SK-N-SH treated with all-trans-retinoic acid at 6 μM for 48 hours (cell line): ENCODE measurements at regions not wholly inside any gene's neighbourhood (a gene's known extent, or its start where the extent isn't known, plus 50 kb on each side); places are given as distances from the start of the nearest gene placed in this dataset.

Experiments used
- ATAC-seq: fragments of 200-7000 bp; cut with Tn5 transposase; 3 replicates; pipeline ENCODE4 v1.9.1; 2020; ENCODE audit warnings: mild to moderate bottlenecking, moderate library complexity
- ARNTL ChIP-seq: fragments of 450-650 bp; formaldehyde crosslinking; IDR thresholded peaks from 2 replicates; pipeline ENCODE4 v1.5.0; 2020; ENCODE audit warnings: low read depth, mild to moderate bottlenecking, moderate library complexity, borderline replicate concordance
- BACH2 ChIP-seq: fragments of 250-450 bp; sonication (Bioruptor Pico); IDR thresholded peaks from 2 replicates; pipeline ENCODE4 v1.9.0; 2021; ENCODE audit warnings: mild to moderate bottlenecking, borderline replicate concordance
- CSDC2 ChIP-seq: fragments of 250-450 bp; sonication (Bioruptor Pico); IDR thresholded peaks from 2 replicates; pipeline ENCODE4 v1.5.0; 2020; ENCODE audit warnings: mild to moderate bottlenecking, moderate library complexity
- ESRRG ChIP-seq: fragments of 250-450 bp; sonication (Bioruptor Pico); IDR thresholded peaks from 2 replicates; pipeline ENCODE4 v1.6.1; 2021; ENCODE audit warnings: mild to moderate bottlenecking
- GLIS3 ChIP-seq: fragments of 250-450 bp; sonication (Bioruptor Pico); IDR thresholded peaks from 2 replicates; pipeline ENCODE4 v1.5.0; 2020; ENCODE audit warnings: mild to moderate bottlenecking, moderate library complexity
- ISL1 ChIP-seq: fragments of 250-450 bp; sonication (Bioruptor Pico); IDR thresholded peaks from 2 replicates; pipeline ENCODE4 v2.1.2; 2022; ENCODE audit warnings: mild to moderate bottlenecking, moderate library complexity
- OSR1 ChIP-seq: fragments of 250-450 bp; sonication (Bioruptor Pico); IDR thresholded peaks from 2 replicates; pipeline ENCODE4 v1.8.0; 2022; ENCODE audit warnings: moderate library complexity, mild to moderate bottlenecking, inconsistent platforms
- PPARA ChIP-seq: fragments of 250-450 bp; sonication (Bioruptor Pico); IDR thresholded peaks from 2 replicates; pipeline ENCODE4 v1.5.0; 2020; ENCODE audit warnings: mild to moderate bottlenecking, borderline replicate concordance
- RARB ChIP-seq: fragments of 250-450 bp; sonication (Bioruptor Pico); IDR thresholded peaks from 2 replicates; pipeline ENCODE4 v1.8.0; 2021; ENCODE audit warnings: mild to moderate bottlenecking, moderate library complexity
- SNAI2 ChIP-seq: fragments of 250-450 bp; sonication (Bioruptor Pico); IDR thresholded peaks from 2 replicates; pipeline ENCODE4 v1.5.0; 2020; ENCODE audit warnings: mild to moderate bottlenecking, moderate library complexity
- TCF4 ChIP-seq: fragments of 250-450 bp; sonication (Bioruptor Pico); IDR thresholded peaks from 2 replicates; pipeline ENCODE4 v1.8.0; 2021; ENCODE audit warnings: mild to moderate bottlenecking, moderate library complexity, borderline replicate concordance
- TOX ChIP-seq: fragments of 250-450 bp; sonication (Bioruptor Pico); IDR thresholded peaks from 2 replicates; pipeline ENCODE4 v1.8.0; 2021; ENCODE audit warnings: mild to moderate bottlenecking, moderate library complexity, borderline replicate concordance
- ZC3H10 ChIP-seq: fragments of 250-450 bp; sonication (Bioruptor Pico); IDR thresholded peaks from 2 replicates; pipeline ENCODE4 v1.5.1; 2021; ENCODE audit warnings: mild to moderate bottlenecking, moderate library complexity
- ZFP3 ChIP-seq: fragments of 250-450 bp; sonication (Bioruptor Pico); IDR thresholded peaks from 2 replicates; pipeline ENCODE4 v1.5.0; 2020; ENCODE audit warnings: mild to moderate bottlenecking, moderate library complexity
- ZFP30 ChIP-seq: fragments of 450-650 bp; formaldehyde crosslinking; IDR thresholded peaks from 2 replicates; pipeline ENCODE4 v1.5.0; 2022; ENCODE audit warnings: mild to moderate bottlenecking, moderate library complexity
- ZNF565 ChIP-seq: fragments of 450-650 bp; formaldehyde crosslinking; conservative IDR thresholded peaks from 2 replicates; pipeline ENCODE4 v1.5.0; 2020; ENCODE audit warnings: low read depth, mild to moderate bottlenecking, moderate library complexity
- ZNF70 ChIP-seq: fragments of 450-650 bp; formaldehyde crosslinking; IDR thresholded peaks from 2 replicates; pipeline ENCODE4 v1.5.0; 2020; ENCODE audit warnings: mild to moderate bottlenecking, moderate library complexity
- ZNF8 ChIP-seq: fragments of 450-650 bp; formaldehyde crosslinking; IDR thresholded peaks from 2 replicates; pipeline ENCODE4 v1.5.0; 2020; ENCODE audit warnings: mild to moderate bottlenecking, moderate library complexity
- TF ChIP-seq, protein P1 (sequence below): fragments of 250-450 bp; sonication (Bioruptor Pico); IDR thresholded peaks from 2 replicates; pipeline ENCODE4 v1.8.0; 2021; ENCODE audit warnings: low read depth, mild to moderate bottlenecking, moderate library complexity, borderline replicate concordance
- TF ChIP-seq, protein P2 (sequence below): fragments of 250-450 bp; sonication (Bioruptor Pico); IDR thresholded peaks from 2 replicates; pipeline ENCODE4 v1.5.1; 2020; ENCODE audit warnings: low read depth, mild to moderate bottlenecking, moderate library complexity
- TF ChIP-seq, protein P3 (sequence below): fragments of 250-450 bp; sonication (Bioruptor Pico); IDR thresholded peaks from 2 replicates; pipeline ENCODE4 v1.5.0; 2020; ENCODE audit warnings: mild to moderate bottlenecking, moderate library complexity
- TF ChIP-seq, protein P4 (sequence below): fragments of 250-450 bp; sonication (Bioruptor Pico); IDR thresholded peaks from 2 replicates; pipeline ENCODE4 v1.5.1; 2021; ENCODE audit warnings: mild to moderate bottlenecking, moderate library complexity

DNA sequence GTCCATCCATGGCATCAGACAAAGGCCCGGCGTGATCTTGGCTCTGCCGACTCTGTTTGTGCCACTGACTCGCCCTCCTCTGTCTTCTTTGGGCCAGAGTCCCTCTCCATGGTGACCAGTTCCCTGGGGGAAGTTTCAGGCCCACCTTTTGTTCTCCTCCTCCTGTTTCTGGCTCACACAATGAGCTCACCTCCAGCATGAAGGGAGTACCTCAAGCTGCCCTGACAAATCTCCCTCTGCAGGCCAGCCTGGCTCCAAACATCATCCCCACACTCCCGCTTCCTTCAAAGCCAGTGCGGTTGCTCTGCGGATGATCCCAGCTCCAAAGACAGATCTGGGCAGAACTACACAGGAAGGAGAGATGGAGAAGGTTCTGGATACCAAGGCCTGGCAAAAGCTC, 576.6 kb downstream of the NPHP4 start:
- ATAC-seq = no peak

DNA sequence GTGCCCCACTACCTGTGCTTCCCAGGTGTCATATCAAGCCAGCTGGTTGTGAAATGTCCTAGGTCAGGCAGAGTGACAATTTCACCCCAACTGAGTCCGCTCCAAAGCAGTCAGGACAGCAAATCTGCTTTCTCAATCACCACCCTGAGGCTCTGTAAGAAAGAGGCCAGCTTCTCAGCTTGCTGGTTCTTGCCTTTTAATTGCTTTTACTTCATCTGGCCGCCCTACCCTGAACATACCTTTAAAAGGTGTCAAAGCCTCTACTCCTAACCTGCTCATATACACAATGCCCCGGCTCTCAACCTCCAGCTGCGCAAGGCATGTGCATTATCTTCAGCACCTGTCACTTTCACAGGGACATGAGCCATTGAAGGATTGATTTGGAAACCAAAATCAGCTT, 581.6 kb downstream of the NPHP4 start:
- TF ChIP-seq ESRRG (CRISPR knock-in tag) (no peak), ZC3H10 (CRISPR knock-in tag) (no peak), BACH2 (no peak), ZNF8 (no peak), ISL1 (CRISPR knock-in tag) (no peak), PPARA (CRISPR knock-in tag) (no peak), ZNF70 (no peak)
- TF ChIP-seq, protein P1, sequence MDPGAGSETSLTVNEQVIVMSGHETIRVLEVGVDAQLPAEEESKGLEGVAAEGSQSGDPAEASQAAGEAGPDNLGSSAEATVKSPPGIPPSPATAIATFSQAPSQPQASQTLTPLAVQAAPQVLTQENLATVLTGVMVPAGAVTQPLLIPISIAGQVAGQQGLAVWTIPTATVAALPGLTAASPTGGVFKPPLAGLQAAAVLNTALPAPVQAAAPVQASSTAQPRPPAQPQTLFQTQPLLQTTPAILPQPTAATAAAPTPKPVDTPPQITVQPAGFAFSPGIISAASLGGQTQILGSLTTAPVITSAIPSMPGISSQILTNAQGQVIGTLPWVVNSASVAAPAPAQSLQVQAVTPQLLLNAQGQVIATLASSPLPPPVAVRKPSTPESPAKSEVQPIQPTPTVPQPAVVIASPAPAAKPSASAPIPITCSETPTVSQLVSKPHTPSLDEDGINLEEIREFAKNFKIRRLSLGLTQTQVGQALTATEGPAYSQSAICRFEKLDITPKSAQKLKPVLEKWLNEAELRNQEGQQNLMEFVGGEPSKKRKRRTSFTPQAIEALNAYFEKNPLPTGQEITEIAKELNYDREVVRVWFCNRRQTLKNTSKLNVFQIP = no peak
- no peak for ATAC-seq

More for the DNA sequence above, 576.6 kb downstream of the NPHP4 start:
- TF ChIP-seq TOX (CRISPR knock-in tag) (no peak), GLIS3 (CRISPR knock-in tag) (no peak), SNAI2 (CRISPR knock-in tag) (no peak), ESRRG (CRISPR knock-in tag) (no peak), CSDC2 (CRISPR knock-in tag) (no peak), PPARA (CRISPR knock-in tag) (no peak), RARB (no peak), TCF4 (CRISPR knock-in tag) (no peak), ZC3H10 (CRISPR knock-in tag) (no peak)
- TF ChIP-seq, protein P2, sequence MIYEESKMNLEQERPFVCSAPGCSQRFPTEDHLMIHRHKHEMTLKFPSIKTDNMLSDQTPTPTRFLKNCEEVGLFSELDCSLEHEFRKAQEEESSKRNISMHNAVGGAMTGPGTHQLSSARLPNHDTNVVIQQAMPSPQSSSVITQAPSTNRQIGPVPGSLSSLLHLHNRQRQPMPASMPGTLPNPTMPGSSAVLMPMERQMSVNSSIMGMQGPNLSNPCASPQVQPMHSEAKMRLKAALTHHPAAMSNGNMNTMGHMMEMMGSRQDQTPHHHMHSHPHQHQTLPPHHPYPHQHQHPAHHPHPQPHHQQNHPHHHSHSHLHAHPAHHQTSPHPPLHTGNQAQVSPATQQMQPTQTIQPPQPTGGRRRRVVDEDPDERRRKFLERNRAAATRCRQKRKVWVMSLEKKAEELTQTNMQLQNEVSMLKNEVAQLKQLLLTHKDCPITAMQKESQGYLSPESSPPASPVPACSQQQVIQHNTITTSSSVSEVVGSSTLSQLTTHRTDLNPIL (CRISPR knock-in tag) = no peak
- TF ChIP-seq, protein P3, sequence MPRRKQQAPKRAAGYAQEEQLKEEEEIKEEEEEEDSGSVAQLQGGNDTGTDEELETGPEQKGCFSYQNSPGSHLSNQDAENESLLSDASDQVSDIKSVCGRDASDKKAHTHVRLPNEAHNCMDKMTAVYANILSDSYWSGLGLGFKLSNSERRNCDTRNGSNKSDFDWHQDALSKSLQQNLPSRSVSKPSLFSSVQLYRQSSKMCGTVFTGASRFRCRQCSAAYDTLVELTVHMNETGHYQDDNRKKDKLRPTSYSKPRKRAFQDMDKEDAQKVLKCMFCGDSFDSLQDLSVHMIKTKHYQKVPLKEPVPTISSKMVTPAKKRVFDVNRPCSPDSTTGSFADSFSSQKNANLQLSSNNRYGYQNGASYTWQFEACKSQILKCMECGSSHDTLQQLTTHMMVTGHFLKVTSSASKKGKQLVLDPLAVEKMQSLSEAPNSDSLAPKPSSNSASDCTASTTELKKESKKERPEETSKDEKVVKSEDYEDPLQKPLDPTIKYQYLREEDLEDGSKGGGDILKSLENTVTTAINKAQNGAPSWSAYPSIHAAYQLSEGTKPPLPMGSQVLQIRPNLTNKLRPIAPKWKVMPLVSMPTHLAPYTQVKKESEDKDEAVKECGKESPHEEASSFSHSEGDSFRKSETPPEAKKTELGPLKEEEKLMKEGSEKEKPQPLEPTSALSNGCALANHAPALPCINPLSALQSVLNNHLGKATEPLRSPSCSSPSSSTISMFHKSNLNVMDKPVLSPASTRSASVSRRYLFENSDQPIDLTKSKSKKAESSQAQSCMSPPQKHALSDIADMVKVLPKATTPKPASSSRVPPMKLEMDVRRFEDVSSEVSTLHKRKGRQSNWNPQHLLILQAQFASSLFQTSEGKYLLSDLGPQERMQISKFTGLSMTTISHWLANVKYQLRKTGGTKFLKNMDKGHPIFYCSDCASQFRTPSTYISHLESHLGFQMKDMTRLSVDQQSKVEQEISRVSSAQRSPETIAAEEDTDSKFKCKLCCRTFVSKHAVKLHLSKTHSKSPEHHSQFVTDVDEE (CRISPR knock-in tag) = no peak
- TF ChIP-seq, protein P4, sequence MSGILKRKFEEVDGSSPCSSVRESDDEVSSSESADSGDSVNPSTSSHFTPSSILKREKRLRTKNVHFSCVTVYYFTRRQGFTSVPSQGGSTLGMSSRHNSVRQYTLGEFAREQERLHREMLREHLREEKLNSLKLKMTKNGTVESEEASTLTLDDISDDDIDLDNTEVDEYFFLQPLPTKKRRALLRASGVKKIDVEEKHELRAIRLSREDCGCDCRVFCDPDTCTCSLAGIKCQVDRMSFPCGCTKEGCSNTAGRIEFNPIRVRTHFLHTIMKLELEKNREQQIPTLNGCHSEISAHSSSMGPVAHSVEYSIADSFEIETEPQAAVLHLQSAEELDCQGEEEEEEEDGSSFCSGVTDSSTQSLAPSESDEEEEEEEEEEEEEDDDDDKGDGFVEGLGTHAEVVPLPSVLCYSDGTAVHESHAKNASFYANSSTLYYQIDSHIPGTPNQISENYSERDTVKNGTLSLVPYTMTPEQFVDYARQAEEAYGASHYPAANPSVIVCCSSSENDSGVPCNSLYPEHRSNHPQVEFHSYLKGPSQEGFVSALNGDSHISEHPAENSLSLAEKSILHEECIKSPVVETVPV = no peak

DNA sequence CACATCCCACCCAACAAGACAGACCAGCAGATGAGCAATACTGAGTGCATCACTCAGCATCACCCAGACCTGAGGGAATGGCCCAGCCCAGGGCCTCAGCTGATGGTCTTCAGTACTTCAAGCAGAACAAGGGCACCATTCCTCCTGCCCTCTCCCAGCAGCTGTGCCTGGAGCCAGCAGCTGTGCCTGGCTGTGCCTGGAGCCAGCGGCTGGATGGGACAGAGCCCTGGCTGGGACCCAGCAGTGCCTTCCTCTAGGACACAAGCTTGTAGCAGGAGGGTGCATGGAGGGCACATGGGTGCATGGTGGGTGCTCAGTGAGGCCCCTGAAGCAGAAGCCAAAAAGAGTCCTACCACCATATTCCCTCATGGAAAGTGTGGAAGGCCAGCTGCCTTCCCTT, 583.8 kb downstream of the NPHP4 start:
- TF ChIP-seq ARNTL (CRISPR knock-in tag) (no peak), OSR1 (no peak), CSDC2 (CRISPR knock-in tag) (no peak), ZFP30 (CRISPR knock-in tag) (no peak), BACH2 (no peak), ZNF70 (no peak), ZFP3 (CRISPR knock-in tag) (no peak), ZC3H10 (CRISPR knock-in tag) (no peak), GLIS3 (CRISPR knock-in tag) (no peak), RARB (no peak), TOX (CRISPR knock-in tag) (no peak), SNAI2 (CRISPR knock-in tag) (no peak), ESRRG (CRISPR knock-in tag) (no peak), ZNF565 (CRISPR knock-in tag) (no peak)
- TF ChIP-seq, protein P1 = no peak
- TF ChIP-seq, protein P4 = no peak
- TF ChIP-seq, protein P3 (CRISPR knock-in tag) = no peak
- TF ChIP-seq, protein P2 (CRISPR knock-in tag) = no peak
- TF ChIP-seq, all 23 proteins: peak for 0
- no peak for ATAC-seq
